Prostate gland (tissue), 2 donors: ENCODE measurements at regions not wholly inside any gene's neighbourhood (a gene's known extent, or its start where the extent isn't known, plus 50 kb on each side); places are given as distances from the start of the nearest gene placed in this dataset.

ENCODE experiments used
- DNase-seq: peaks from one replicate; pipeline ENCODE4 v3.0.0-alpha.2; 2019; ENCODE audit warnings: low spot score
- H3K27ac ChIP-seq, 2 donors: fragments of 200-600 bp; sonication (generic); 2 replicates each; pipeline ENCODE4 v1.5.1; 2017 to 2019
- H3K27me3 ChIP-seq: fragments of 200-600 bp; sonication (generic); replicated peaks from 2 replicates; pipeline ENCODE4 v1.5.1; 2019; ENCODE audit not compliant: insufficient read depth
- H3K36me3 ChIP-seq, 2 donors: fragments of 200-600 bp; sonication (generic); 1 replicate in 1 of 2; 2 replicates in 1 of 2; pipeline versions ENCODE4 v1.5.1 to v1.8.1; 2017 to 2019
- H3K4me1 ChIP-seq: fragments of 200-600 bp; sonication (generic); replicated peaks from 2 replicates; pipeline ENCODE4 v1.5.1; 2019
- H3K4me3 ChIP-seq, 2 donors: fragments of 200-600 bp; sonication (generic); 2 replicates each; pipeline ENCODE4 v1.5.1; 2017 to 2019
- H3K9me3 ChIP-seq: fragments of 200-600 bp; sonication (generic); 2 replicates; pipeline ENCODE4 v1.5.1; 2017
- POLR2A ChIP-seq: fragments of 450-650 bp; IDR thresholded peaks from one replicate; pipeline ENCODE4 v1.6.1; 2016; ENCODE audit warnings: antibody characterized with exemption, mild to moderate bottlenecking
- POLR2AphosphoS5 ChIP-seq: sonication (generic); formaldehyde crosslinking; IDR thresholded peaks from one replicate; pipeline ENCODE4 v1.6.1; 2017; ENCODE audit warnings: antibody characterized with exemption
- WGBS: methylation state at CpG from one replicate; pipeline ENCODE4 v1.1.5; 2018; 5-methylcytosine and 5-hydroxymethylcytosine counted together
- intact Hi-C: fragments of 100-400 bp; cut with DNase I; formaldehyde crosslinking; loops from one replicate; pipeline ENCODE4 v1.14.2; 2022
- TF ChIP-seq, protein P1 (sequence below), 4 experiments: fragments of 200-600 bp in 2 of 4; fragments of 450-650 bp in 2 of 4; sonication (generic) in 2 of 4; IDR thresholded peaks; 1 replicate in 3 of 4; 2 replicates in 1 of 4; pipeline ENCODE4 v1.5.1; 2016 to 2019; ENCODE audit warnings: antibody characterized with exemption in 4 of 4, mild to moderate bottlenecking in 2 of 4, moderate library complexity in 2 of 4

DNA sequence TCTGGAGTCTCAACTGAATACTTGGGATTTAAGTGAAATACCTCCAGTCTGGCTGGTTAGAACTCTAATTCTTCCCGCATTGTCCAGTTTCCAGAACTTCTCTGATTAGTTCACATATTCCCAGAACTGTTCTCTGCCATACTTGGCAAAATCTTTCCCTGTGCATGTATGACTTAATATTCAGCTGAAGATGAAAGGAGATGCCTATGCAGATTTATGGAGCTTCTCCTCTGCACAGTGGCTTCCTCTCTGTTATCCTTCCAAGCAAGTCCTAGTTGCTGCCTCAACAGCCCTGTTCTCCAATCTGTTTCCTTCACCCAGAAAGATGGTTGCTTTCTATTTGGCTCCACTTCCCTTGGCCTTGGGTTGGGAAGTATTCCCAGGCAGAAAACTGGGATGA is 155.4 kb upstream of the GATA6 start:
- Histone ChIP-seq H3K9me3 (no peaks in the 10 kb centered on the region), H3K27me3 (no peaks in the 10 kb centered on the region), H3K4me3 (no peak overlapping the region), H3K36me3 (no peaks in the 10 kb centered on the region), H3K27ac (no peak overlapping the region), H3K4me1 (no peaks in the 10 kb centered on the region)
- 92% methylated on average over 1 of the region's 1 CpG for WGBS
- DNase-seq = no peak
- intact Hi-C loops = no loop called here
- TF ChIP-seq, protein P1, sequence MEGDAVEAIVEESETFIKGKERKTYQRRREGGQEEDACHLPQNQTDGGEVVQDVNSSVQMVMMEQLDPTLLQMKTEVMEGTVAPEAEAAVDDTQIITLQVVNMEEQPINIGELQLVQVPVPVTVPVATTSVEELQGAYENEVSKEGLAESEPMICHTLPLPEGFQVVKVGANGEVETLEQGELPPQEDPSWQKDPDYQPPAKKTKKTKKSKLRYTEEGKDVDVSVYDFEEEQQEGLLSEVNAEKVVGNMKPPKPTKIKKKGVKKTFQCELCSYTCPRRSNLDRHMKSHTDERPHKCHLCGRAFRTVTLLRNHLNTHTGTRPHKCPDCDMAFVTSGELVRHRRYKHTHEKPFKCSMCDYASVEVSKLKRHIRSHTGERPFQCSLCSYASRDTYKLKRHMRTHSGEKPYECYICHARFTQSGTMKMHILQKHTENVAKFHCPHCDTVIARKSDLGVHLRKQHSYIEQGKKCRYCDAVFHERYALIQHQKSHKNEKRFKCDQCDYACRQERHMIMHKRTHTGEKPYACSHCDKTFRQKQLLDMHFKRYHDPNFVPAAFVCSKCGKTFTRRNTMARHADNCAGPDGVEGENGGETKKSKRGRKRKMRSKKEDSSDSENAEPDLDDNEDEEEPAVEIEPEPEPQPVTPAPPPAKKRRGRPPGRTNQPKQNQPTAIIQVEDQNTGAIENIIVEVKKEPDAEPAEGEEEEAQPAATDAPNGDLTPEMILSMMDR (IDR thresholded peaks at IDR 0.05) = no peak
- TF ChIP-seq POLR2A (no peak), POLR2AphosphoS5 (no peak)

GRCh38 chr18:22015156-22015555 is 154.2 kb upstream of the GATA6 start:
- no peaks in the 10 kb centered on the region for H3K27me3 ChIP-seq
- H3K4me1 ChIP-seq = no peaks in the 10 kb centered on the region
- no peaks in the 10 kb centered on the region for H3K9me3 ChIP-seq
- intact Hi-C loops = no loop called here
- H3K27ac ChIP-seq = no peak overlapping the region
- no peak for TF ChIP-seq POLR2AphosphoS5
- no peak for TF ChIP-seq POLR2A
- TF ChIP-seq, protein P1 (IDR thresholded peaks at IDR 0.05) = no peak
- H3K36me3 ChIP-seq = no peaks in the 10 kb centered on the region
- 95% methylated on average over 2 of the region's 2 CpGs for WGBS
- DNase-seq = no peak
- no peak overlapping the region for H3K4me3 ChIP-seq

GRCh38 chr18:22018366-22018765 is 151.0 kb upstream of the GATA6 start:
- no peaks in the 10 kb centered on the region for H3K36me3 ChIP-seq
- WGBS = 81% methylated on average over 3 of the region's 3 CpGs
- H3K4me1 ChIP-seq = no peaks in the 10 kb centered on the region
- TF ChIP-seq POLR2AphosphoS5 (no peak), POLR2A (no peak)
- TF ChIP-seq, protein P1 (IDR thresholded peaks at IDR 0.05) = no peak
- H3K4me3 ChIP-seq = no peak overlapping the region
- no peak for DNase-seq
- no peaks in the 10 kb centered on the region for H3K27me3 ChIP-seq
- H3K9me3 ChIP-seq = no peaks in the 10 kb centered on the region
- intact Hi-C loops = no loop called here
- no peak overlapping the region for H3K27ac ChIP-seq

GRCh38 chr18:22019193-22019592 is 150.2 kb upstream of the GATA6 start:
- Histone ChIP-seq H3K4me3 (no peak overlapping the region), H3K4me1 (no peaks in the 10 kb centered on the region), H3K27ac (no peak overlapping the region), H3K36me3 (no peaks in the 10 kb centered on the region), H3K9me3 (no peaks in the 10 kb centered on the region), H3K27me3 (no peaks in the 10 kb centered on the region)
- intact Hi-C loops = no loop called here
- no peak for DNase-seq
- 93% methylated on average over 5 of the region's 5 CpGs for WGBS
- TF ChIP-seq POLR2AphosphoS5 (no peak), POLR2A (no peak)
- TF ChIP-seq, protein P1 (IDR thresholded peaks at IDR 0.05) = no peak

GRCh38 chr18:22020127-22020866 is 149.1 kb upstream of the GATA6 start:
- Histone ChIP-seq H3K9me3 (no peaks in the 10 kb centered on the region), H3K36me3 (no peaks in the 10 kb centered on the region), H3K27me3 (no peaks in the 10 kb centered on the region), H3K4me3 (no peak overlapping the region), H3K27ac (no peak overlapping the region), H3K4me1 (no peaks in the 10 kb centered on the region)
- no peak for TF ChIP-seq POLR2A
- no peak for TF ChIP-seq POLR2AphosphoS5
- TF ChIP-seq, protein P1 (IDR thresholded peaks at IDR 0.05) = no peak
- 80% methylated on average over 12 of the region's 12 CpGs for WGBS
- intact Hi-C loops = no loop called here
- DNase-seq = no peak
